Activated CD4-positive, alpha-beta T cell treated with anti-CD3 and anti-CD28 coated beads, Interleukin-2, amount 10 ng/mL, durations not matched to agents 24 days and 14 days (primary cell): ENCODE measurements at regions not wholly inside any gene's neighbourhood (a gene's known extent, or its start where the extent isn't known, plus 50 kb on each side); places are given as distances from the start of the nearest gene placed in this dataset.
"Not testable (repeated sequence)": the region's sequence is repeated elsewhere in the genome, so short reads cannot be mapped to it uniquely, and the experiment has no call there.

Experiments
- DNase-seq: peaks from one replicate; pipeline ENCODE4 v3.0.0; 2022
- H3K27ac Mint-ChIP-seq: one replicate; pipeline ENCODE4 v1.8.0; 2022; ENCODE audit warnings: mild to moderate bottlenecking, mixed read lengths
- H3K27me3 Mint-ChIP-seq: one replicate; pipeline ENCODE4 v1.8.0; 2022; ENCODE audit warnings: mixed read lengths
- H3K36me3 Mint-ChIP-seq: one replicate; pipeline ENCODE4 v1.8.0; 2022; ENCODE audit warnings: low read depth, mild to moderate bottlenecking, mixed read lengths
- H3K4me1 Mint-ChIP-seq: one replicate; pipeline ENCODE4 v1.8.0; 2021; ENCODE audit warnings: mixed read lengths
- H3K4me3 Mint-ChIP-seq: one replicate; pipeline ENCODE4 v1.8.0; 2022; ENCODE audit warnings: mild to moderate bottlenecking, moderate library complexity, mixed read lengths
- H3K9me3 Mint-ChIP-seq: one replicate; pipeline ENCODE4 v1.8.0; 2021; ENCODE audit warnings: mixed read lengths
- intact Hi-C: fragments of 100-400 bp; cut with micrococcal nuclease; formaldehyde crosslinking; loops from one replicate; pipeline ENCODE4 v1.15.1; 2023

GRCh38 chr1:147413110-147413605 is 128.1 kb upstream of the BCL9 start:
- H3K4me3 Mint-ChIP-seq: no peak overlapping the region
- no peak for DNase-seq
- H3K4me1 Mint-ChIP-seq: no peaks in the 10 kb centered on the region
- H3K9me3 Mint-ChIP-seq: peaks cover 3% of the 10 kb centered on the region
- H3K27ac Mint-ChIP-seq: no peak overlapping the region
- H3K27me3 Mint-ChIP-seq: peaks cover 8% of the 10 kb centered on the region
- intact Hi-C loops: no loop called here
- H3K36me3 Mint-ChIP-seq: no peaks in the 10 kb centered on the region

- no peaks in the 10 kb centered on the region for H3K4me1 Mint-ChIP-seq
- H3K9me3 Mint-ChIP-seq: no peaks in the 10 kb centered on the region
- H3K27me3 Mint-ChIP-seq: peaks cover 14% of the 10 kb centered on the region
- H3K36me3 Mint-ChIP-seq: no peaks in the 10 kb centered on the region
- no peak for DNase-seq
- H3K27ac Mint-ChIP-seq: no peak overlapping the region
- intact Hi-C loops: no loop called here
- no peak overlapping the region for H3K4me3 Mint-ChIP-seq
These were observed 126.7 kb upstream of the BCL9 start for GRCh38 chr1:147414505-147415163.

GRCh38 chr1:147417024-147417423 is 124.3 kb upstream of the BCL9 start:
- Mint-ChIP-seq H3K27me3 (peaks cover 12% of the 10 kb centered on the region), H3K27ac (no peak overlapping the region), H3K36me3 (no peaks in the 10 kb centered on the region), H3K4me3 (no peak overlapping the region), H3K4me1 (no peaks in the 10 kb centered on the region), H3K9me3 (peaks cover under 1% of the 10 kb centered on the region)
- intact Hi-C loops: no loop called here
- no peak for DNase-seq

DNA sequence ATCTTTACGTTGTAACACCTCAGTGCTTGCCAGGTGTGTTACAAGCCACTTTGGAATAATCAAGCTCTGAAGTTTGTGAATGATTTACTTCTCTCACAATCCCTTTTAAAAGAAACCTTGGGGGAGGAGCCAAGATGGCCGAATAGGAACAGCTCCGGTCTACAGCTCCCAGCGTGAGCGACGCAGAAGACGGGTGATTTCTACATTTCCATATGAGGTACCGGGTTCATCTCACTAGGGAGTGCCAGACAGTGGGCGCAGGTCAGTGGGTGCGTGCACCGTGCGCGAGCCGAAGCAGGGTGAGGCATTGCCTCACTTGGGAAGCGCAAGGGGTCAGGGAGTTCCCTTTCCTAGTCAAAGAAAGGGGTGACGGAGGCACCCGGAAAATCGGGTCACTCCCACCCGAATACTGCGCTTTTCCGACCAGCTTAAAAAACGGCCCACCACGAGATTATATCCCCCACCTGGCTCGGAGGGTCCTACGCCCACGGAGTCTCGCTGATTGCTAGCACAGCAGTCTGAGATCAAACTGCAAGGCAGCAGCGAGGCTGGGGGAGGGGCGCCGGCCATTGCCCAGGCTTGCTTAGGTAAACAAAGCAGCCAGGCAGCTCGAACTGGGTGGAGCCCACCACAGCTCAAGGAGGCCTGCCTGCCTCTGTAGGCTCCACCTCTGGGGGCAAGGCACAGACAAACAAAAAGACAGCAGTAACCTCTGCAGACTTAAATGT is 118.0 kb upstream of the BCL9 start:
- DNase-seq, H3K27ac Mint-ChIP-seq, intact Hi-C loops, H3K36me3 Mint-ChIP-seq, H3K27me3 Mint-ChIP-seq, H3K9me3 Mint-ChIP-seq, H3K4me1 Mint-ChIP-seq, H3K4me3 Mint-ChIP-seq: not testable (repeated sequence)

GRCh38 chr1:147434921-147435320 is 106.4 kb upstream of the BCL9 start:
- H3K27ac Mint-ChIP-seq: no peak overlapping the region
- no peak overlapping the region for H3K4me3 Mint-ChIP-seq
- intact Hi-C loops: no loop called here
- H3K27me3 Mint-ChIP-seq: peaks cover 8% of the 10 kb centered on the region
- no peak for DNase-seq
- no peaks in the 10 kb centered on the region for H3K4me1 Mint-ChIP-seq
- no peaks in the 10 kb centered on the region for H3K9me3 Mint-ChIP-seq
- no peaks in the 10 kb centered on the region for H3K36me3 Mint-ChIP-seq

- intact Hi-C loops: no loop called here
- H3K4me1 Mint-ChIP-seq: no peaks in the 10 kb centered on the region
- peaks cover 3% of the 10 kb centered on the region for H3K27me3 Mint-ChIP-seq
- H3K36me3 Mint-ChIP-seq: no peaks in the 10 kb centered on the region
- H3K9me3 Mint-ChIP-seq: peaks cover 18% of the 10 kb centered on the region
- no peak overlapping the region for H3K27ac Mint-ChIP-seq
- H3K4me3 Mint-ChIP-seq: no peak overlapping the region
- DNase-seq: no peak
These were observed 96.9 kb upstream of the BCL9 start for GRCh38 chr1:147444381-147444780.

DNA sequence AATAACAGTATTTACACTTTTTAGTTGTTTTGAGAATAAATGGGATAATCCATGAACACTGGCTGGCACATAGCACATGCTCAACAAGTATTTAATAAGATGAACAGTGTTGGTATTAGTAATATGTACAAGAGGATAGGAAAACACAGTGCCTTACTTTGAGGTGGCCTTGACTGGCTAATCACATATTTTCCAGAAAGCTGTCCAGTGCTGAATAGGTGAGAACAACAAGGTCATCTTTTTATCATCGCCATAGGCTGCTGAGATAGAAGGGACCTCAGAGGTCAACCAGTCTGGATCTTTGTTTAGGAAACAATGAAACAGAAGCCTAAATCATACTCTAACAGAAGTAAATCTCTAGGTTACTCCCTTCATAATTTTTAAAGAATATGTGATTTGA is 89.7 kb upstream of the BCL9 start:
- no peaks in the 10 kb centered on the region for H3K36me3 Mint-ChIP-seq
- H3K4me3 Mint-ChIP-seq: no peak overlapping the region
- intact Hi-C loops: no loop called here
- no peak overlapping the region for H3K27ac Mint-ChIP-seq
- no peaks in the 10 kb centered on the region for H3K4me1 Mint-ChIP-seq
- no peak for DNase-seq
- peaks cover 7% of the 10 kb centered on the region for H3K27me3 Mint-ChIP-seq
- H3K9me3 Mint-ChIP-seq: peaks cover 5% of the 10 kb centered on the region

DNA sequence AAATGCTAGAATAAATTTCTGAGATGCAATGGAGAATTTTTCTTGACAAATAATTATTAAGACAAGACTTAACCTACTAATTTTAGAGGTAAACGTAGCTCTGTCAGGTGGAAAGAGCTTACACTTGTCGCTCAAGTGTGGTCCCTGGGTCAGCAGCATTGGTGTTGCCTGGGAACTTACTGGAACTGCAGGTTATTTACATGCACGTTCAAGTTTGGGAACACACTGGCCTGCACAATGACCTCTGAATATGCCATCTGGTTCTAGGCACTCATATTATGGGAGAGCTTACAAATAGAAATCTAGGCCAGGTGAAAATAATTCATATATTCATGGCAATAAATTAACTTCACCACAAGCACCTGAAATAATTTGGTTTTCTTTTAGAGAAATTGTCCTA is 88.5 kb upstream of the BCL9 start:
- Mint-ChIP-seq H3K27ac (no peak overlapping the region), H3K36me3 (no peaks in the 10 kb centered on the region), H3K4me3 (no peak overlapping the region), H3K4me1 (no peaks in the 10 kb centered on the region), H3K9me3 (no peaks in the 10 kb centered on the region), H3K27me3 (peaks cover 7% of the 10 kb centered on the region)
- DNase-seq: no peak
- intact Hi-C loops: no loop called here

DNA sequence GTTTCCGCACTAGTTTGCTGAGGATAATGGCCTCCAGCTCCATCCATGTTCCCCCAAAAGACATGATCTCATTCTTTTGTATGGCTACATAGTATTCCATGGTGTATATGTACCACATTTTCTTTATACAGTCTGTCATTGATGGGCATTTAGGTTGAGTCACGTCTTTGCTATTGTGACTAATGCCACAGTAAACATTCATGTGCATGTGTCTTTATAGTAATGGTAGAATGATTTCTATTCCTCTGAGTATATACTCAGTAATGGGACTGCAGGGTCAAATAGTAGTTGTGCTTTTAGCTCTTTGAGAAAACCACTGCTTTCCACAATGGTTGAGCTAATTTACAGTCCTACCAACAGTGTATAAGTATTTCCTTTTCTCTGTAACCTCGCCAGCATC is 78.3 kb upstream of the BCL9 start:
- no peak for DNase-seq
- H3K27me3 Mint-ChIP-seq: peaks cover 34% of the 10 kb centered on the region

DNA sequence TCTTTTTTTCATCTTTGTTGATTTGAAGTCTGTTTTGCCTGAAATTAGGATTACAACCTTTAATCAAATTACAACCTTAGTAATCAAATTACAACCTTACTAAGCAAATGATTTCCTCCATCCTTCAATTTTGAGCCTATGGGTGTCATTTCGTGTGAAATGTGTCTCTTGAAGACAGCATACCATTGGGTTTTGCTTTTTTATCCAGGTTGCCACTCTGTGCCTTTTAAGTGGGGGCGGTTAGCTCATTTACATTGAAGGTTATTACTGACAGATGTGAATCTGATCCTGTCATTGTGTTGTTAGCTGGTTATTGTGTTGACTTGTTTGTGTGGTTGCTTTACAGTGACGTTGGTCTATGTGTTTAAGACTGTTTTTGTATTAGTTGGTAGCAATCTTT is 74.8 kb upstream of the BCL9 start:
- intact Hi-C loops: no loop called here
- Mint-ChIP-seq H3K4me3 (no peak overlapping the region), H3K27ac (no peak overlapping the region), H3K4me1 (no peaks in the 10 kb centered on the region), H3K36me3 (no peaks in the 10 kb centered on the region), H3K9me3 (peaks cover 35% of the 10 kb centered on the region), H3K27me3 (peaks cover 32% of the 10 kb centered on the region)
- no peak for DNase-seq

More for the DNA sequence above, 78.3 kb upstream of the BCL9 start:
- H3K27ac Mint-ChIP-seq: no peak overlapping the region
- no peaks in the 10 kb centered on the region for H3K36me3 Mint-ChIP-seq
- H3K4me1 Mint-ChIP-seq: no peaks in the 10 kb centered on the region
- H3K9me3 Mint-ChIP-seq: peaks cover 33% of the 10 kb centered on the region
- intact Hi-C loops: no loop called here
- no peak overlapping the region for H3K4me3 Mint-ChIP-seq

DNA sequence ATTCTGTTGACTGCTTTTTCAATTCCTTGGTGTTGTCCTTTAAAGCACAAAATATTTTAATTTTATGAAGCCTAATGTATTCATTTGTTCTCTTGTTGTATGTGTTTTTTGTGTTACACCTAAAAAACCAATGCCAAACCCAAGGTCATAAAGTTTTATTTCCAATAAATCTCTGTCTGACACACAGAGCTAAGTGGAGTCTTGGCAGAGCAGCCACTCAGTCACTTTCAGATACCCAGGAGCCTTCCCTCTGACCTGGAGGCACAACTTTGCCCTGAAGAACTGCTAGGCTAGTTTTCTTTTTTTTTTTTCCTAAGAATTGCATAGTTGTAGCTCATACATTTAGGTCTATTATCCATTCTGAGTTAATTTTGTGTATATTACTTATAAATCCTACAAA is 71.2 kb upstream of the BCL9 start:
- Mint-ChIP-seq H3K9me3 (peaks cover 27% of the 10 kb centered on the region), H3K4me1 (no peaks in the 10 kb centered on the region), H3K4me3 (no peak overlapping the region), H3K27ac (no peak overlapping the region), H3K27me3 (peaks cover 24% of the 10 kb centered on the region), H3K36me3 (no peaks in the 10 kb centered on the region)
- intact Hi-C loops: no loop called here
- no peak for DNase-seq

DNA sequence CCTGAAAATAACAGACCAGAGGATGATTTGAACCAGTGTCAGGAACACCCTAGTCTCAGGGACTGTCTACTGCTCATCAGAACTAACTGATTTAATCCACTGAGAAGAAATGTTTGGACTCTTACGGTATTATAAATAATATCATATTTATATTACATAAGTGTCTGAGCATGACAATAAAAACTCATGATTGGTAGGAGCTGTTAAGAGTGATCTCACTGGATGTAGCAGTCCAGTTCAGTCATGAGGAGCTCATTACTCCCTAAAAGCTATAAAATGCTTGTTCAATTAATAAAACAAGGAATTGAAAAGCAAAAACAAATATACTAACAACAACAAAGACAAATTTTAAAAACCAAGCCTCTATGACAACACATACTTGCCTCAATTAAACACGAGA is 68.8 kb upstream of the BCL9 start:
- no peaks in the 10 kb centered on the region for H3K36me3 Mint-ChIP-seq
- no peak overlapping the region for H3K27ac Mint-ChIP-seq
- H3K4me3 Mint-ChIP-seq: no peak overlapping the region
- H3K4me1 Mint-ChIP-seq: no peaks in the 10 kb centered on the region
- DNase-seq: no peak
- intact Hi-C loops: no loop called here
- peaks cover 11% of the 10 kb centered on the region for H3K27me3 Mint-ChIP-seq
- peaks cover 7% of the 10 kb centered on the region for H3K9me3 Mint-ChIP-seq

- Mint-ChIP-seq H3K27me3 (peaks cover 8% of the 10 kb centered on the region), H3K4me3 (no peak overlapping the region), H3K36me3 (no peaks in the 10 kb centered on the region), H3K9me3 (peaks cover under 1% of the 10 kb centered on the region), H3K27ac (no peak overlapping the region), H3K4me1 (no peaks in the 10 kb centered on the region)
- intact Hi-C loops: no loop called here
- no peak for DNase-seq
These were observed 68.2 kb upstream of the BCL9 start for GRCh38 chr1:147472966-147473732.

GRCh38 chr1:147473733-147474049 is 67.6 kb upstream of the BCL9 start:
- DNase-seq: no peak
- no peak overlapping the region for H3K27ac Mint-ChIP-seq
- no peak overlapping the region for H3K4me3 Mint-ChIP-seq
- intact Hi-C loops: no loop called here
- H3K9me3 Mint-ChIP-seq: no peaks in the 10 kb centered on the region
- H3K4me1 Mint-ChIP-seq: no peaks in the 10 kb centered on the region
- peaks cover 7% of the 10 kb centered on the region for H3K27me3 Mint-ChIP-seq
- H3K36me3 Mint-ChIP-seq: no peaks in the 10 kb centered on the region
